Suprapubic skin (tissue), 3 donors: ENCODE measurements at regions not wholly inside any gene's neighbourhood (a gene's known extent, or its start where the extent isn't known, plus 50 kb on each side); places are given as distances from the start of the nearest gene placed in this dataset.

Experiments used
- EP300 ChIP-seq: sonication (generic); formaldehyde crosslinking; IDR thresholded peaks from one replicate; pipeline ENCODE4 v1.6.1; 2017; ENCODE audit warnings: antibody characterized with exemption
- TF ChIP-seq, protein P1 (sequence below), 2 donors: fragments of 200-600 bp in 1 of 2; fragments of 450-650 bp in 1 of 2; sonication (generic) in 1 of 2; IDR thresholded peaks; one replicate each; pipeline ENCODE4 v1.5.1; 2016 to 2019; ENCODE audit warnings: antibody characterized with exemption in 2 of 2, mild to moderate bottlenecking in 1 of 2, moderate library complexity in 1 of 2

GRCh38 chr2:180664507-180664906, 315.9 kb upstream of the UBE2E3 start:
- TF ChIP-seq, protein P1, sequence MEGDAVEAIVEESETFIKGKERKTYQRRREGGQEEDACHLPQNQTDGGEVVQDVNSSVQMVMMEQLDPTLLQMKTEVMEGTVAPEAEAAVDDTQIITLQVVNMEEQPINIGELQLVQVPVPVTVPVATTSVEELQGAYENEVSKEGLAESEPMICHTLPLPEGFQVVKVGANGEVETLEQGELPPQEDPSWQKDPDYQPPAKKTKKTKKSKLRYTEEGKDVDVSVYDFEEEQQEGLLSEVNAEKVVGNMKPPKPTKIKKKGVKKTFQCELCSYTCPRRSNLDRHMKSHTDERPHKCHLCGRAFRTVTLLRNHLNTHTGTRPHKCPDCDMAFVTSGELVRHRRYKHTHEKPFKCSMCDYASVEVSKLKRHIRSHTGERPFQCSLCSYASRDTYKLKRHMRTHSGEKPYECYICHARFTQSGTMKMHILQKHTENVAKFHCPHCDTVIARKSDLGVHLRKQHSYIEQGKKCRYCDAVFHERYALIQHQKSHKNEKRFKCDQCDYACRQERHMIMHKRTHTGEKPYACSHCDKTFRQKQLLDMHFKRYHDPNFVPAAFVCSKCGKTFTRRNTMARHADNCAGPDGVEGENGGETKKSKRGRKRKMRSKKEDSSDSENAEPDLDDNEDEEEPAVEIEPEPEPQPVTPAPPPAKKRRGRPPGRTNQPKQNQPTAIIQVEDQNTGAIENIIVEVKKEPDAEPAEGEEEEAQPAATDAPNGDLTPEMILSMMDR (IDR thresholded peaks at IDR 0.05) = no peak
- no peak for TF ChIP-seq EP300
